GM18873 (cell line): ENCODE measurements at regions not wholly inside any gene's neighbourhood (a gene's known extent, or its start where the extent isn't known, plus 50 kb on each side); places are given as distances from the start of the nearest gene placed in this dataset.
"Not testable (repeated sequence)": the region's sequence is repeated elsewhere in the genome, so short reads cannot be mapped to it uniquely, and the experiment has no call there.

ENCODE experiments used
- ATAC-seq: cut with Tn5 transposase; IDR thresholded peaks from one replicate; pipeline ENCODE4 v1.9.1; 2021; ENCODE audit warnings: mild to moderate bottlenecking, moderate library complexity, moderate number of reproducible peaks; ENCODE audit not compliant: unreplicated experiment, low FRiP score

- ATAC-seq = no peak
These were observed 831.0 kb upstream of the ACVR2A start for GRCh38 chr2:147013696-147014392.

- no peak for ATAC-seq
These were observed 836.3 kb upstream of the ACVR2A start for GRCh38 chr2:147008481-147008880.

GRCh38 chr2:147006736-147007141, 838.1 kb upstream of the ACVR2A start:
- no peak for ATAC-seq

GRCh38 chr2:147003081-147003480, 841.7 kb upstream of the ACVR2A start:
- ATAC-seq = no peak

- ATAC-seq = no peak
These were observed 842.6 kb upstream of the ACVR2A start for GRCh38 chr2:147002256-147002655.

- no peak for ATAC-seq
These were observed 843.8 kb upstream of the ACVR2A start for GRCh38 chr2:147001061-147001460.

GRCh38 chr2:147000151-147000550, 844.7 kb upstream of the ACVR2A start:
- not testable (repeated sequence) for ATAC-seq

- ATAC-seq = no peak
These were observed 846.9 kb upstream of the ACVR2A start for GRCh38 chr2:146997945-146998344.

GRCh38 chr2:146997488-146997887, 847.3 kb upstream of the ACVR2A start:
- ATAC-seq = no peak

GRCh38 chr2:146994246-146994645, 850.6 kb upstream of the ACVR2A start:
- ATAC-seq = no peak

- ATAC-seq = no peak
These were observed 852.4 kb upstream of the ACVR2A start for GRCh38 chr2:146992466-146992865.

- ATAC-seq = no peak
These were observed 852.8 kb upstream of the ACVR2A start for GRCh38 chr2:146992057-146992456.

GRCh38 chr2:146990311-146991054, 854.3 kb upstream of the ACVR2A start:
- ATAC-seq = no peak

- ATAC-seq = no peak
These were observed 855.1 kb upstream of the ACVR2A start for GRCh38 chr2:146989741-146990140.

GRCh38 chr2:146987996-146988395, 856.8 kb upstream of the ACVR2A start:
- no peak for ATAC-seq

GRCh38 chr2:146986161-146986560, 858.7 kb upstream of the ACVR2A start:
- no peak for ATAC-seq

- ATAC-seq = no peak
These were observed 859.1 kb upstream of the ACVR2A start for GRCh38 chr2:146985753-146986152.

GRCh38 chr2:146984014-146984413, 860.8 kb upstream of the ACVR2A start:
- ATAC-seq = no peak

- no peak for ATAC-seq
These were observed 862.4 kb upstream of the ACVR2A start for GRCh38 chr2:146982393-146982846.

GRCh38 chr2:146981921-146982320, 862.9 kb upstream of the ACVR2A start:
- no peak for ATAC-seq

- ATAC-seq = no peak
These were observed 865.1 kb upstream of the ACVR2A start for GRCh38 chr2:146979746-146980145.
